HepG2 (cell line): ENCODE measurements at regions not wholly inside any gene's neighbourhood (a gene's known extent, or its start where the extent isn't known, plus 50 kb on each side); places are given as distances from the start of the nearest gene placed in this dataset.

Source experiments
- ATAC-seq: fragments of 200-7000 bp; cut with Tn5 transposase; 3 replicates; pipeline ENCODE4 v1.9.1; 2020; ENCODE audit warnings: mild to moderate bottlenecking, moderate library complexity
- BruUV-seq: library from RNA; stranded (reverse); fragments of 400-500 nt; replicated peaks from 2 replicates; lab custom pipeline; 2021; lab: Mats Ljungman, UMichigan
- CTCF ChIA-PET: fragments of 300-600 bp; formaldehyde crosslinking; extraction: SDS; loops from one replicate; lab custom pipeline; 2021; ENCODE audit warnings: low total read pairs, inconsistent platforms, low intra/inter-chr PET ratio; lab: Yijun Ruan, JAX
- POLR2A ChIA-PET: fragments of 350-600 bp; sonication (Branson Sonifier 250); formaldehyde crosslinking; loops from one replicate; lab custom pipeline; 2020; ENCODE audit warnings: antibody characterized with exemption, inconsistent platforms; lab: Yijun Ruan, JAX
- DNase-seq: peaks from one replicate; pipeline ENCODE4 v3.0.0-alpha.2; 2015; ENCODE audit warnings: low spot score
- FAIRE-seq: peaks from 3 replicates; lab custom pipeline; 2011; peaks lifted over from hg19 to GRCh38; lab: Jason Lieb, UNC
- H2AFZ ChIP-seq: one replicate; pipeline ENCODE4 v1.6.1; 2011; ENCODE audit warnings: low read length, inconsistent platforms
- H3K27ac ChIP-seq: fragments of 300-600 bp; 3 replicates; pipeline ENCODE4 v1.8.0; 2011; ENCODE audit warnings: mixed run types, mild to moderate bottlenecking, mixed read lengths, low read length, inconsistent platforms; ENCODE audit not compliant: insufficient read depth; ENCODE audit errors: extremely low read length
- H3K27me3 ChIP-seq, 2 experiments: fragments of 200-600 bp in 1 of 2; 2 replicates in 1 of 2; 3 replicates in 1 of 2; pipeline versions ENCODE4 v1.6.0 to v1.8.0; 2011; ENCODE audit warnings: low read length in 2 of 2, mild to moderate bottlenecking in 2 of 2, moderate library complexity in 2 of 2, inconsistent platforms in 1 of 2; ENCODE audit not compliant: insufficient read depth in 2 of 2, control insufficient read depth in 1 of 2
- H3K36me3 ChIP-seq, 2 experiments: fragments of 200-600 bp in 1 of 2; replicated peaks in 1 of 2; 2 replicates in 1 of 2; 3 replicates in 1 of 2; pipeline versions ENCODE4 v1.5.1 to v1.8.0; 2011; ENCODE audit warnings: low read length in 2 of 2, inconsistent platforms in 1 of 2; ENCODE audit not compliant: insufficient read depth in 2 of 2, control insufficient read depth in 1 of 2
- H3K4me1 ChIP-seq: 2 replicates; pipeline ENCODE4 v1.5.1; 2012; ENCODE audit warnings: low read length, inconsistent platforms; ENCODE audit not compliant: insufficient read depth
- H3K4me2 ChIP-seq: 2 replicates; pipeline ENCODE4 v1.6.0; 2011; ENCODE audit warnings: low read depth, low read length, inconsistent platforms
- H3K4me3 ChIP-seq, 3 experiments: fragments of 200-600 bp in 1 of 3; sonication (generic), shearing (Covaris generic) in 1 of 3; replicated peaks in 1 of 3; 2 replicates each; pipeline ENCODE4 v1.5.1; 2011 to 2016; ENCODE audit warnings: low read length in 3 of 3, inconsistent platforms in 2 of 3, low read depth in 2 of 3, mild to moderate bottlenecking in 2 of 3, control low read depth in 1 of 3, mixed read lengths in 1 of 3; ENCODE audit not compliant: insufficient read depth in 1 of 3
- H3K79me2 ChIP-seq: one replicate; pipeline ENCODE4 v1.6.1; 2011; ENCODE audit warnings: low read length, inconsistent platforms; ENCODE audit not compliant: insufficient read depth
- H3K9ac ChIP-seq: 2 replicates; pipeline ENCODE4 v1.6.0; 2011; ENCODE audit warnings: mild to moderate bottlenecking, low read depth, low read length, inconsistent platforms; ENCODE audit not compliant: insufficient read depth
- H3K9me3 ChIP-seq: 2 replicates; pipeline ENCODE4 v1.5.1; 2012; ENCODE audit warnings: mild to moderate bottlenecking, low read length
- H4K20me1 ChIP-seq: 2 replicates; pipeline ENCODE4 v1.6.0; 2011; ENCODE audit warnings: inconsistent platforms, mild to moderate bottlenecking, low read length, moderate library complexity; ENCODE audit not compliant: insufficient read depth
- CEBPB ChIP-seq: IDR thresholded peaks from 2 replicates; pipeline ENCODE4 v1.6.1; 2011; ENCODE audit warnings: low read depth, low read length, improper control_type of control experiment, borderline replicate concordance
- TRIM24 ChIP-seq: sonication (generic); formaldehyde crosslinking; IDR thresholded peaks from 2 replicates; pipeline ENCODE4 v1.8.0; 2022; ENCODE audit warnings: mild to moderate bottlenecking, missing genetic modification reagents
- in situ Hi-C: cut with HindIII; loops from 2 replicates; pipeline ENCODE4 v1.10.0; 2017; ENCODE audit warnings: low pct_unique_long_range_greater_than_20kb; ENCODE audit not compliant: extremely low pct_ligation_motif_present
- intact Hi-C: fragments of 100-400 bp; cut with micrococcal nuclease; formaldehyde crosslinking; loops from one replicate; pipeline ENCODE4 v1.10.0; 2022; ENCODE audit not compliant: unreplicated experiment
- TF ChIP-seq, protein P1 (sequence below): sonication (generic); formaldehyde crosslinking; conservative IDR thresholded peaks from 2 replicates; pipeline ENCODE4 v1.4.0; 2020; ENCODE audit warnings: mild to moderate bottlenecking, missing genetic modification reagents, moderate library complexity
- TF ChIP-seq, protein P2 (sequence below): sonication (generic); formaldehyde crosslinking; IDR thresholded peaks from 2 replicates; pipeline ENCODE4 v1.5.1; 2020; ENCODE audit warnings: missing genetic modification reagents, mild to moderate bottlenecking, borderline replicate concordance

DNA sequence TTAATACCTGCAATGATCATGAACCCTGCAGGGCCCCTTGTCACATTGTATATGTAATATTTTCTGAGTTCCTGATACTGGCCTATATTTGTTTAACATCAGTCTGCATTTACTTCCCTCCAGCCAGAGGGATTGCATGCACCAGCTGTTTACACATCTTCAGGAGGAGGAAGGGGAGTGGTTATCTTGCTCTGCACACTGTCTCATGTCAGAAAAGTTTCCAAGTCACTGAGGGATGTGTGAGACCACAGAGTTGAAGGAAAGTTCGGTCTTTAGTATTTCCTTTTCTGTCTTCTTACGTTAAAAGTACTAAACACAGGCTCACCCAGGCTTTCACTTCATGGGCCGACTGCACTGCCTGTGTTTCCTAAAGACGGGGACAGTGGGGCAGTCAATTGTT is 574.1 kb downstream of the LMO4 start (continued):
- TF ChIP-seq, protein P1, sequence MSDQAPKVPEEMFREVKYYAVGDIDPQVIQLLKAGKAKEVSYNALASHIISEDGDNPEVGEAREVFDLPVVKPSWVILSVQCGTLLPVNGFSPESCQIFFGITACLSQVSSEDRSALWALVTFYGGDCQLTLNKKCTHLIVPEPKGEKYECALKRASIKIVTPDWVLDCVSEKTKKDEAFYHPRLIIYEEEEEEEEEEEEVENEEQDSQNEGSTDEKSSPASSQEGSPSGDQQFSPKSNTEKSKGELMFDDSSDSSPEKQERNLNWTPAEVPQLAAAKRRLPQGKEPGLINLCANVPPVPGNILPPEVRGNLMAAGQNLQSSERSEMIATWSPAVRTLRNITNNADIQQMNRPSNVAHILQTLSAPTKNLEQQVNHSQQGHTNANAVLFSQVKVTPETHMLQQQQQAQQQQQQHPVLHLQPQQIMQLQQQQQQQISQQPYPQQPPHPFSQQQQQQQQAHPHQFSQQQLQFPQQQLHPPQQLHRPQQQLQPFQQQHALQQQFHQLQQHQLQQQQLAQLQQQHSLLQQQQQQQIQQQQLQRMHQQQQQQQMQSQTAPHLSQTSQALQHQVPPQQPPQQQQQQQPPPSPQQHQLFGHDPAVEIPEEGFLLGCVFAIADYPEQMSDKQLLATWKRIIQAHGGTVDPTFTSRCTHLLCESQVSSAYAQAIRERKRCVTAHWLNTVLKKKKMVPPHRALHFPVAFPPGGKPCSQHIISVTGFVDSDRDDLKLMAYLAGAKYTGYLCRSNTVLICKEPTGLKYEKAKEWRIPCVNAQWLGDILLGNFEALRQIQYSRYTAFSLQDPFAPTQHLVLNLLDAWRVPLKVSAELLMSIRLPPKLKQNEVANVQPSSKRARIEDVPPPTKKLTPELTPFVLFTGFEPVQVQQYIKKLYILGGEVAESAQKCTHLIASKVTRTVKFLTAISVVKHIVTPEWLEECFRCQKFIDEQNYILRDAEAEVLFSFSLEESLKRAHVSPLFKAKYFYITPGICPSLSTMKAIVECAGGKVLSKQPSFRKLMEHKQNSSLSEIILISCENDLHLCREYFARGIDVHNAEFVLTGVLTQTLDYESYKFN (CRISPR knock-in tag): no peak
- no peak for TF ChIP-seq TRIM24 (CRISPR knock-in tag)

DNA sequence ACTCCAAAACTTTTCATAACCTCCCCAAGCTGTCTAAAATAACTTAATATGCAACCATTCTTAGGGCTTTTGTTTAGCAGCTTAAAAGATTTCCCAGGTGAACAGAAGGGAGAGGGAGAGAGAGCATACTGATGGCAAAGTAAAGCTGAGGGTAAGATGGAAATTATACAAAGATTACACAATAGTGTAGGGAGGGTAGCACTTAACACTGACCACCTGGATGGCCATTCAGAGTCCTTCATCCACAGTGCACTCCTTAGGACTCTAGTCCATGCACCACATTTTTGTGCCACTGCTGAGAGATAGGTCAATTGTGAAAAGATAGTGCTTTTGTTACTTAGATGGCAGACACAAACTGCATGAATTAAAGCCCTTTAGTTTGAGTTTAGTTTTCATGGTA is 574.6 kb downstream of the LMO4 start:
- no peak for ATAC-seq
- H3K4me3 ChIP-seq: no peak overlapping the region
- no peaks in the 10 kb centered on the region; a peak in 1 of 5 replicates for H3K27me3 ChIP-seq
- CTCF ChIA-PET: no interaction called here
- intact Hi-C loops: no loop called here
- POLR2A ChIA-PET: no interaction called here
- H3K27ac ChIP-seq: no peak overlapping the region
- TF ChIP-seq, protein P2, sequence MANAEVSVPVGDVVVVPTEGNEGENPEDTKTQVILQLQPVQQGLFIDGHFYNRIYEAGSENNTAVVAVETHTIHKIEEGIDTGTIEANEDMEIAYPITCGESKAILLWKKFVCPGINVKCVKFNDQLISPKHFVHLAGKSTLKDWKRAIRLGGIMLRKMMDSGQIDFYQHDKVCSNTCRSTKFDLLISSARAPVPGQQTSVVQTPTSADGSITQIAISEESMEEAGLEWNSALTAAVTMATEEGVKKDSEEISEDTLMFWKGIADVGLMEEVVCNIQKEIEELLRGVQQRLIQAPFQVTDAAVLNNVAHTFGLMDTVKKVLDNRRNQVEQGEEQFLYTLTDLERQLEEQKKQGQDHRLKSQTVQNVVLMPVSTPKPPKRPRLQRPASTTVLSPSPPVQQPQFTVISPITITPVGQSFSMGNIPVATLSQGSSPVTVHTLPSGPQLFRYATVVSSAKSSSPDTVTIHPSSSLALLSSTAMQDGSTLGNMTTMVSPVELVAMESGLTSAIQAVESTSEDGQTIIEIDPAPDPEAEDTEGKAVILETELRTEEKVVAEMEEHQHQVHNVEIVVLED (CRISPR knock-in tag): no peak
- 0 out of 2 replicates have a peak, but pooled peaks have one; percentile 40 for TF ChIP-seq CEBPB
- H3K79me2 ChIP-seq: no peaks in the 10 kb centered on the region
- H4K20me1 ChIP-seq: no peaks in the 10 kb centered on the region
- H3K4me1 ChIP-seq: no peaks in the 10 kb centered on the region
- FAIRE-seq: no peak
- no peak overlapping the region for H3K9ac ChIP-seq
- BruUV-seq: no TSS peak
- H3K9me3 ChIP-seq: no peaks in the 10 kb centered on the region
- H2AFZ ChIP-seq: no peak overlapping the region
- no peak overlapping the region for H3K4me2 ChIP-seq
- in situ Hi-C loops: no loop called here
- no peak for DNase-seq
- no peaks in the 10 kb centered on the region for H3K36me3 ChIP-seq
